ENCODE measurements at regions not wholly inside any gene's neighbourhood (a gene's known extent, or its start where the extent isn't known, plus 50 kb on each side); places are given as distances from the start of the nearest gene placed in this dataset.

- Histone ChIP-seq H3K36me3 (ENCODE audit: insufficient read depth, low read length) (no peaks in the 10 kb centered on the region), H3K9me3 (ENCODE audit: control insufficient read depth in 1 of 2, insufficient read depth in 1 of 2, low read length in 2 of 2) (peaks cover 3 to 5% of the 10 kb centered on the region in 2 experiments), H3K27me3 (ENCODE audit: control insufficient read depth in 1 of 2, insufficient read depth in 2 of 2, low read length in 2 of 2) (peaks cover 0 to 2% of the 10 kb centered on the region in 2 experiments), H3K4me3 (ENCODE audit: low read length) (no peak overlapping the region), H3K4me1 (ENCODE audit: insufficient read depth, low read length) (no peaks in the 10 kb centered on the region), H3K27ac (ENCODE audit: low read depth in 1 of 2, low read length in 2 of 2) (no peak overlapping the region)
- CTCF ChIA-PET, result no interaction called here
- no peak for ATAC-seq (ENCODE audit: poor library complexity)
- DNase-seq, result no peak
- no peaks in the 10 kb centered on the region for H3K4me1 Mint-ChIP-seq (ENCODE audit: low read depth)
- no peak overlapping the region for H3K4me3 Mint-ChIP-seq
- POLR2A ChIA-PET, result no interaction called here
- TF ChIP-seq CTCF (IDR thresholded peaks at IDR 0.05), result no peak
- no peaks in the 10 kb centered on the region for H3K36me3 Mint-ChIP-seq (ENCODE audit: low read depth)
- no peaks in the 10 kb centered on the region for H3K27me3 Mint-ChIP-seq
- peaks cover 1% of the 10 kb centered on the region for H3K9me3 Mint-ChIP-seq
- H3K27ac Mint-ChIP-seq, result no peak overlapping the region
- intact Hi-C loops (cut with DNase I, micrococcal nuclease), result no loop called here
Measured at GRCh38 chr12:5328669-5329517, 103.0 kb upstream of the NTF3 start.

- ChIA-PET CTCF (no interaction called here), POLR2A (no interaction called here)
- H3K9me3 ChIP-seq (ENCODE audit: control insufficient read depth in 1 of 2, insufficient read depth in 1 of 2, low read length in 2 of 2), result no peaks in the 10 kb centered on the region
- no peaks in the 10 kb centered on the region for H3K4me1 Mint-ChIP-seq (ENCODE audit: low read depth)
- H3K27ac ChIP-seq (ENCODE audit: low read depth in 1 of 2, low read length in 2 of 2), result no peak overlapping the region
- no peak overlapping the region for H3K4me3 ChIP-seq (ENCODE audit: low read length)
- no peaks in the 10 kb centered on the region for H3K36me3 ChIP-seq (ENCODE audit: insufficient read depth, low read length)
- intact Hi-C loops (cut with DNase I, micrococcal nuclease), result no loop called here
- no peak overlapping the region for H3K27ac Mint-ChIP-seq
- H3K36me3 Mint-ChIP-seq (ENCODE audit: low read depth), result no peaks in the 10 kb centered on the region
- no peaks in the 10 kb centered on the region for H3K9me3 Mint-ChIP-seq
- TF ChIP-seq CTCF (IDR thresholded peaks at IDR 0.05), result no peak
- no peak for DNase-seq
- no peaks in the 10 kb centered on the region for H3K27me3 Mint-ChIP-seq
- ATAC-seq (ENCODE audit: poor library complexity), result no peak
- no peaks in the 10 kb centered on the region for H3K4me1 ChIP-seq (ENCODE audit: insufficient read depth, low read length)
- H3K27me3 ChIP-seq (ENCODE audit: control insufficient read depth in 1 of 2, insufficient read depth in 2 of 2, low read length in 2 of 2), result no peaks in the 10 kb centered on the region
- no peak overlapping the region for H3K4me3 Mint-ChIP-seq
Measured at GRCh38 chr12:5332551-5332950, 99.4 kb upstream of the NTF3 start.

GRCh38 chr12:5333096-5333495 lies 98.8 kb upstream of the NTF3 start:
- Mint-ChIP-seq H3K27ac (no peak overlapping the region), H3K27me3 (no peaks in the 10 kb centered on the region), H3K4me3 (no peak overlapping the region), H3K9me3 (no peaks in the 10 kb centered on the region), H3K4me1 (ENCODE audit: low read depth) (no peaks in the 10 kb centered on the region), H3K36me3 (ENCODE audit: low read depth) (no peaks in the 10 kb centered on the region)
- H3K27ac ChIP-seq (ENCODE audit: low read depth in 1 of 2, low read length in 2 of 2), result no peak overlapping the region
- intact Hi-C loops (cut with DNase I, micrococcal nuclease), result no loop called here
- no peaks in the 10 kb centered on the region for H3K27me3 ChIP-seq (ENCODE audit: control insufficient read depth in 1 of 2, insufficient read depth in 2 of 2, low read length in 2 of 2)
- no peaks in the 10 kb centered on the region for H3K9me3 ChIP-seq (ENCODE audit: control insufficient read depth in 1 of 2, insufficient read depth in 1 of 2, low read length in 2 of 2)
- H3K4me3 ChIP-seq (ENCODE audit: low read length), result no peak overlapping the region
- ATAC-seq (ENCODE audit: poor library complexity), result no peak
- CTCF ChIA-PET, result no interaction called here
- POLR2A ChIA-PET, result no interaction called here
- TF ChIP-seq CTCF (IDR thresholded peaks at IDR 0.05), result no peak
- DNase-seq, result no peak
- H3K4me1 ChIP-seq (ENCODE audit: insufficient read depth, low read length), result no peaks in the 10 kb centered on the region
- H3K36me3 ChIP-seq (ENCODE audit: insufficient read depth, low read length), result no peaks in the 10 kb centered on the region

Measured in CD4-positive, alpha-beta T cell (primary cell).